H9 (cell line): ENCODE measurements at regions not wholly inside any gene's neighbourhood (a gene's known extent, or its start where the extent isn't known, plus 50 kb on each side); places are given as distances from the start of the nearest gene placed in this dataset.

Source experiments
- DNase-seq: peaks from one replicate; pipeline ENCODE4 v3.0.0-alpha.2; 2017
- H2AFZ ChIP-seq: one replicate; pipeline ENCODE4 v1.6.1; 2013; ENCODE audit warnings: mild to moderate bottlenecking, low read length, control low read depth, moderate library complexity
- H2AK5ac ChIP-seq: 2 replicates; pipeline ENCODE4 v1.6.1; 2013; ENCODE audit warnings: low read length, control low read depth, mixed read lengths; ENCODE audit not compliant: insufficient read length
- H2BK120ac ChIP-seq: one replicate; pipeline ENCODE4 v1.6.1; 2013; ENCODE audit warnings: low read depth, mild to moderate bottlenecking, low read length, control low read depth, inconsistent platforms; ENCODE audit not compliant: poor library complexity, severe bottlenecking
- H2BK12ac ChIP-seq: 2 replicates; pipeline ENCODE4 v1.6.1; 2013; ENCODE audit warnings: low read length, control low read depth, mixed read lengths, low read depth; ENCODE audit not compliant: insufficient read length
- H2BK15ac ChIP-seq: 2 replicates; pipeline ENCODE4 v1.6.1; 2013; ENCODE audit warnings: low read depth, low read length, control low read depth
- H2BK20ac ChIP-seq: one replicate; pipeline ENCODE4 v1.6.1; 2013; ENCODE audit warnings: low read depth, mild to moderate bottlenecking, low read length, control low read depth, inconsistent platforms; ENCODE audit not compliant: poor library complexity, severe bottlenecking
- H2BK5ac ChIP-seq: 2 replicates; pipeline ENCODE4 v1.6.1; 2013; ENCODE audit warnings: low read length, control low read depth, mixed read lengths; ENCODE audit not compliant: insufficient read length
- H3K14ac ChIP-seq: 2 replicates; pipeline ENCODE4 v1.6.1; 2013; ENCODE audit warnings: low read length, control low read depth; ENCODE audit not compliant: insufficient read depth
- H3K18ac ChIP-seq: 2 replicates; pipeline ENCODE4 v1.6.1; 2013; ENCODE audit warnings: low read depth, mild to moderate bottlenecking, mixed read lengths, low read length, control low read depth; ENCODE audit not compliant: insufficient read length
- H3K23ac ChIP-seq: 2 replicates; pipeline ENCODE4 v1.6.1; 2013; ENCODE audit warnings: low read length, control low read depth, mixed read lengths, low read depth; ENCODE audit not compliant: insufficient read length
- H3K23me2 ChIP-seq: 2 replicates; pipeline ENCODE4 v1.6.1; 2013; ENCODE audit warnings: low read depth, mild to moderate bottlenecking, mixed read lengths, low read length, control low read depth; ENCODE audit not compliant: insufficient read length, poor library complexity, severe bottlenecking
- H3K27ac ChIP-seq: 2 replicates; pipeline ENCODE4 v1.5.1; 2013; ENCODE audit warnings: low read length, control low read depth, mixed read lengths, low read depth; ENCODE audit not compliant: insufficient read length
- H3K27me3 ChIP-seq: 2 replicates; pipeline ENCODE4 v1.6.1; 2013; ENCODE audit warnings: low read length, control low read depth, inconsistent platforms; ENCODE audit not compliant: insufficient read depth
- H3K4ac ChIP-seq: 2 replicates; pipeline ENCODE4 v1.6.1; 2013; ENCODE audit warnings: low read depth, mild to moderate bottlenecking, control low read depth, inconsistent platforms, low read length, moderate library complexity
- H3K4me1 ChIP-seq: 2 replicates; pipeline ENCODE4 v1.6.1; 2013; ENCODE audit warnings: low read length, control low read depth, inconsistent platforms; ENCODE audit not compliant: insufficient read depth
- H3K4me2 ChIP-seq: 2 replicates; pipeline ENCODE4 v1.6.1; 2013; ENCODE audit warnings: low read length, control low read depth, mixed read lengths; ENCODE audit not compliant: insufficient read length, insufficient read depth
- H3K56ac ChIP-seq: 2 replicates; pipeline ENCODE4 v1.6.1; 2013; ENCODE audit warnings: low read depth, mild to moderate bottlenecking, mixed read lengths, low read length, control low read depth; ENCODE audit not compliant: insufficient read length
- H3K79me1 ChIP-seq: 2 replicates; pipeline ENCODE4 v1.6.1; 2013; ENCODE audit warnings: low read depth, mild to moderate bottlenecking, moderate library complexity, low read length, control low read depth, inconsistent platforms; ENCODE audit not compliant: insufficient read depth, poor library complexity, severe bottlenecking
- H3K79me2 ChIP-seq: 2 replicates; pipeline ENCODE4 v1.6.1; 2013; ENCODE audit warnings: low read length, control low read depth, inconsistent platforms; ENCODE audit not compliant: insufficient read depth
- H3K9ac ChIP-seq: 2 replicates; pipeline ENCODE4 v1.6.1; 2013; ENCODE audit warnings: low read length, control low read depth, mixed read lengths; ENCODE audit not compliant: insufficient read length; ENCODE audit errors: extremely low read depth
- H3K9me3 ChIP-seq: one replicate; pipeline ENCODE4 v1.6.1; 2013; ENCODE audit warnings: low read depth, low read length, inconsistent platforms; ENCODE audit not compliant: control insufficient read depth
- H3T11ph ChIP-seq: one replicate; pipeline ENCODE4 v1.6.1; 2013; ENCODE audit warnings: mild to moderate bottlenecking, low read length, control low read depth, inconsistent platforms
- H4K20me1 ChIP-seq: one replicate; pipeline ENCODE4 v1.6.1; 2013; ENCODE audit not compliant: control insufficient read depth, insufficient read length, insufficient read depth
- H4K5ac ChIP-seq: 2 replicates; pipeline ENCODE4 v1.6.1; 2013; ENCODE audit warnings: low read depth, mild to moderate bottlenecking, mixed read lengths, low read length, control low read depth; ENCODE audit not compliant: insufficient read length
- H4K8ac ChIP-seq: replicated peaks from 2 replicates; pipeline ENCODE4 v1.6.1; 2013; ENCODE audit warnings: low read length, control low read depth, mixed read lengths, low read depth; ENCODE audit not compliant: insufficient read length
- H4K91ac ChIP-seq: 2 replicates; pipeline ENCODE4 v1.6.1; 2013; ENCODE audit warnings: low read depth, mild to moderate bottlenecking, moderate library complexity, mixed read lengths, low read length, control low read depth; ENCODE audit not compliant: insufficient read length
- H3K27ac Mint-ChIP-seq, 3 experiments: 2 replicates in 2 of 3; 3 replicates in 1 of 3; pipeline ENCODE4 v1.8.0; 2020 to 2021; ENCODE audit warnings: mixed read lengths in 3 of 3, mild to moderate bottlenecking in 1 of 3, moderate library complexity in 1 of 3
- H3K27me3 Mint-ChIP-seq: 2 replicates; pipeline ENCODE4 v1.8.0; 2021; ENCODE audit warnings: low read depth, mild to moderate bottlenecking, moderate library complexity, mixed read lengths
- H3K36me3 Mint-ChIP-seq, 3 experiments: 2 replicates in 2 of 3; 3 replicates in 1 of 3; pipeline ENCODE4 v1.8.0; 2020 to 2021; ENCODE audit warnings: low read depth in 3 of 3, mixed read lengths in 3 of 3; ENCODE audit not compliant: insufficient read depth in 1 of 3
- H3K4me1 Mint-ChIP-seq, 2 experiments: 2 replicates each; pipeline ENCODE4 v1.8.0; 2020; ENCODE audit warnings: mixed read lengths in 2 of 2
- H3K4me3 Mint-ChIP-seq, 2 experiments: 2 replicates in 1 of 2; 3 replicates in 1 of 2; pipeline ENCODE4 v1.8.0; 2020 to 2021; ENCODE audit warnings: mild to moderate bottlenecking in 2 of 2, mixed read lengths in 2 of 2, moderate library complexity in 1 of 2
- H3K9me3 Mint-ChIP-seq, 2 experiments: 2 replicates in 1 of 2; 3 replicates in 1 of 2; pipeline ENCODE4 v1.8.0; 2020; ENCODE audit warnings: mild to moderate bottlenecking in 2 of 2, mixed read lengths in 2 of 2, moderate library complexity in 1 of 2
- CTCF ChIP-seq: fragments of 200-600 bp; sonication (generic); conservative IDR thresholded peaks from 3 replicates; pipeline ENCODE4 v1.8.0; 2021; ENCODE audit warnings: antibody characterized with exemption, mild to moderate bottlenecking
- WGBS: extraction: QIAGEN DNeasy Blood & Tissue Kit; methylation state at CpG from one replicate; pipeline ENCODE4 v1.1.7; 2013; ENCODE audit warnings: missing lambda C conversion rate, low lambda C conversion rate, mixed read lengths; ENCODE audit not compliant: insufficient read length; ENCODE audit errors: extremely low coverage; 5-methylcytosine and 5-hydroxymethylcytosine counted together

GRCh38 chr7:106992511-106992910 is 52.0 kb upstream of the PRKAR2B start:
- Mint-ChIP-seq H3K36me3 (no peaks in the 10 kb centered on the region; a peak in 2 of 7 replicates), H3K9me3 (no peaks in the 10 kb centered on the region), H3K4me3 (no peak overlapping the region), H3K4me1 (no peaks in the 10 kb centered on the region), H3K27ac (no peak overlapping the region), H3K27me3 (peaks cover 4% of the 10 kb centered on the region)
- no peaks in the 10 kb centered on the region for H3K79me2 ChIP-seq
- TF ChIP-seq CTCF: no peak
- no peak overlapping the region for H2BK20ac ChIP-seq
- WGBS: no CpG with 5 or more reads among the region's 3 CpGs
- H3K9ac ChIP-seq: no peak overlapping the region
- H4K5ac ChIP-seq: no peak overlapping the region
- no peak overlapping the region for H2AFZ ChIP-seq
- no peak overlapping the region for H4K91ac ChIP-seq
- no peak overlapping the region for H3K14ac ChIP-seq
- no peak overlapping the region for H3K56ac ChIP-seq
- no peaks in the 10 kb centered on the region for H3K27me3 ChIP-seq
- H2BK15ac ChIP-seq: no peak overlapping the region
- no peaks in the 10 kb centered on the region for H3K79me1 ChIP-seq
- H3K23me2 ChIP-seq: no peaks in the 10 kb centered on the region
- no peak for DNase-seq
- no peak overlapping the region for H3K4me2 ChIP-seq
- no peak overlapping the region for H3K23ac ChIP-seq
- no peaks in the 10 kb centered on the region for H4K20me1 ChIP-seq
- no peak overlapping the region for H2AK5ac ChIP-seq
- no peak overlapping the region for H4K8ac ChIP-seq
- no peak overlapping the region for H3T11ph ChIP-seq
- H2BK5ac ChIP-seq: no peak overlapping the region
- H3K27ac ChIP-seq: no peak overlapping the region
- H3K4me1 ChIP-seq: no peaks in the 10 kb centered on the region
- no peak overlapping the region for H2BK12ac ChIP-seq
- H2BK120ac ChIP-seq: no peak overlapping the region
- no peak overlapping the region for H3K18ac ChIP-seq
- no peaks in the 10 kb centered on the region for H3K9me3 ChIP-seq
- no peak overlapping the region for H3K4ac ChIP-seq
